Testis (tissue), 2 donors: ENCODE measurements at regions not wholly inside any gene's neighbourhood (a gene's known extent, or its start where the extent isn't known, plus 50 kb on each side); places are given as distances from the start of the nearest gene placed in this dataset.
"Not testable (repeated sequence)": the region's sequence is repeated elsewhere in the genome, so short reads cannot be mapped to it uniquely, and the experiment has no call there.

Experiments
- DNase-seq: peaks from one replicate; pipeline ENCODE4 v3.0.0-alpha.2; 2019
- H3K27ac ChIP-seq, 2 donors: fragments of 200-600 bp; sonication (generic); one replicate each; pipeline ENCODE4 v1.5.1; 2019
- H3K27me3 ChIP-seq: fragments of 200-600 bp; sonication (generic); one replicate; pipeline ENCODE4 v1.5.1; 2019
- H3K36me3 ChIP-seq: fragments of 200-600 bp; sonication (generic); one replicate; pipeline ENCODE4 v1.5.1; 2017; ENCODE audit warnings: low read depth; ENCODE audit errors: missing control alignments
- H3K4me1 ChIP-seq: fragments of 200-600 bp; sonication (generic); one replicate; pipeline ENCODE4 v1.5.1; 2019
- H3K4me3 ChIP-seq, 2 donors: fragments of 200-600 bp; sonication (generic); one replicate each; pipeline ENCODE4 v1.5.1; 2017 to 2019
- H3K9me3 ChIP-seq: fragments of 200-600 bp; sonication (generic); one replicate; pipeline ENCODE4 v1.5.1; 2017
- POLR2A ChIP-seq: fragments of 450-650 bp; IDR thresholded peaks from one replicate; pipeline ENCODE4 v1.6.1; 2017; ENCODE audit warnings: antibody characterized with exemption, mild to moderate bottlenecking, moderate library complexity
- WGBS, 2 donors: methylation state at CpG; one replicate each; pipeline ENCODE4 v1.1.5; 2018; 5-methylcytosine and 5-hydroxymethylcytosine counted together
- intact Hi-C: fragments of 100-400 bp; cut with DNase I; formaldehyde crosslinking; loops from one replicate; pipeline ENCODE4 v1.15.1; 2023; ENCODE audit warnings: low total_unique reads
- TF ChIP-seq, protein P1 (sequence below), 3 experiments: fragments of 450-650 bp in 2 of 3; fragments of 200-600 bp in 1 of 3; sonication (generic) in 1 of 3; IDR thresholded peaks; one replicate each; pipeline ENCODE4 v1.5.1; 2016 to 2019; ENCODE audit warnings: antibody characterized with exemption in 3 of 3, mild to moderate bottlenecking in 2 of 3, moderate library complexity in 1 of 3

DNA sequence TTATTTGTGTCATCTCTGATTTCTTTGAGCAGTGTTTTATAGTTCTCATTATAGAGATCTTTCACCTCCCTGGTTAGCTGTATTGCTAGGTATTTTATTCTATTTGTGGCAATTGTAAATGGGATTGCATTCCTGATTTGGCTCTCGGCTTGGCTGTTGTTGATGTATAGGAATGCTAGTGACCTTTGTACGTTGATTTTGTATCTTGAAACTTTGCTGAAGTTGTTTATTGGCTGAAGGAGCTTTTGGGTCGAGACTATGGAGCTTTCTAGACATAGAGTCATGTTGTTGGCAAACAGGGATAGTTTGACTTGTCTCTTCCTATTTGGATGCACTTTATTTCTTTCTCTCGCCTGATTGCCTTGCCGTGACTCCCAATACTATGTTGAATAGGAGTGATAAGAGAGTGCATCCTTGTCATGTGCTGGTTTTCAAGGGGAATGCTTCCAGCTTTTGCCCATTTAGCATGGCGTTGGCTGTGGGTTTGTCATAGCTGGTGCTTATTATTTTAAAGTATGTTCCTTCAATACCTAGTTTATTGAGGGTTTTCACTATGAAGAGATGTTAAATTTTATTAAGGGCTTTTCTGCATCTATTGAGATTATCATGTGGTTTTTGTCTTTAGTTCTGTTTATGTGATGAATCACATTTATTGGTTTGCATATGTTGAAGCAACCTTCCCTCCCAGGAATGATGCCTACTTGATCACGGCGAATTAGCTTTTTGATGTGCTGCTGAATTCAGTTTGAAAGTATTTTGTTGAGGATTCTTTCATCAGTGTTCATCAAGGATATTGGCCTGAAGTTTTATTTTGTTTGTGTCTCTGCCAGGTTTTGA lies 72.7 kb upstream of the BOD1L1 start:
- intact Hi-C loops, result no loop called here

DNA sequence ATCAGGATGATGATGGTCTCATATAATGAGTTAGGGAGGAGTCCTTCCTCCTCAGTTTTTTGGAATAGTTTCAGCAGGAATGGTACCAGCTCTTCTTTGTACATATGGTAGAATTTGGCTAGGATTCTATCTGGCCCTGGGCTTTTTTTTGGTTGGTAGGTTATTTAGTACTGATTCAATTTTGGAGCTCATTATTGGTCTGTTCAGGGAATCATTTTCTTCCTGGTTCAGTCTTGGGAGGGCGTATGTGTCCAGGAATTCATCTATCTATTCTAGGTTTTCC lies 73.3 kb upstream of the BOD1L1 start:
- H3K4me3 ChIP-seq, H3K4me1 ChIP-seq, H3K36me3 ChIP-seq, H3K27ac ChIP-seq, H3K27me3 ChIP-seq, DNase-seq, H3K9me3 ChIP-seq, intact Hi-C loops: not testable (repeated sequence)
- 87 to 100% methylated on average over 1 of the region's 1 CpG for WGBS, 2 donors

More for the DNA sequence above, 72.7 kb upstream of the BOD1L1 start:
- 72 to 74% methylated on average over 8 of the region's 8 CpGs for WGBS, 2 donors
- no peak overlapping the region for H3K4me3 ChIP-seq
- DNase-seq, result no peak
- no peaks in the 10 kb centered on the region for H3K9me3 ChIP-seq
- H3K36me3 ChIP-seq, result no peaks in the 10 kb centered on the region
- H3K4me1 ChIP-seq, result no peaks in the 10 kb centered on the region
- no peak for TF ChIP-seq POLR2A
- TF ChIP-seq, protein P1, sequence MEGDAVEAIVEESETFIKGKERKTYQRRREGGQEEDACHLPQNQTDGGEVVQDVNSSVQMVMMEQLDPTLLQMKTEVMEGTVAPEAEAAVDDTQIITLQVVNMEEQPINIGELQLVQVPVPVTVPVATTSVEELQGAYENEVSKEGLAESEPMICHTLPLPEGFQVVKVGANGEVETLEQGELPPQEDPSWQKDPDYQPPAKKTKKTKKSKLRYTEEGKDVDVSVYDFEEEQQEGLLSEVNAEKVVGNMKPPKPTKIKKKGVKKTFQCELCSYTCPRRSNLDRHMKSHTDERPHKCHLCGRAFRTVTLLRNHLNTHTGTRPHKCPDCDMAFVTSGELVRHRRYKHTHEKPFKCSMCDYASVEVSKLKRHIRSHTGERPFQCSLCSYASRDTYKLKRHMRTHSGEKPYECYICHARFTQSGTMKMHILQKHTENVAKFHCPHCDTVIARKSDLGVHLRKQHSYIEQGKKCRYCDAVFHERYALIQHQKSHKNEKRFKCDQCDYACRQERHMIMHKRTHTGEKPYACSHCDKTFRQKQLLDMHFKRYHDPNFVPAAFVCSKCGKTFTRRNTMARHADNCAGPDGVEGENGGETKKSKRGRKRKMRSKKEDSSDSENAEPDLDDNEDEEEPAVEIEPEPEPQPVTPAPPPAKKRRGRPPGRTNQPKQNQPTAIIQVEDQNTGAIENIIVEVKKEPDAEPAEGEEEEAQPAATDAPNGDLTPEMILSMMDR (IDR thresholded peaks at IDR 0.05), result no peak
- no peaks in the 10 kb centered on the region for H3K27me3 ChIP-seq
- H3K27ac ChIP-seq, result no peak overlapping the region

DNA sequence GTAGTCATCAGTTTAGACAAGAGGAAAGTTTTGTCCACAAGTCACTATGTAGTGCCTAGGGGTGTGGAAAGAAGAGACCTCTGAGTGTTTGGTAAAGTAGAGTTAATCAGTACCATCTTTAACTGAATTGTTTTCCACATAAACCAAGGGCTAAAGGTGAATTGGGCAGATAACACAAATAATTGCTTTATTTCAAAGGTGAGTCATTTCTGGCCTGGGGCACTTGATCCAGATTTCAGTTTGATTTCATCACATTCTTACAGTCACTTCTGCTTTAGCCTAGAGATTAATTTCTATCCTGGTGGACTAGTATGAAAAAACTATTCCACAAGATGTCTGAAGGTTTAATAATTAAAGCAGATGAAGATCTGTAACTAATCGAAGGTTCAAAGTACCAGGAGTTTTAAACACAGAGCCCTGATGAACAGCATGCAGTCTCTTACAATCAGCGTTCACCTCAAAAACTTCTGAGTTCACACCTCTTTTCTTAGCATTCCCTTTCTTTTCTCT lies 74.5 kb upstream of the BOD1L1 start:
- no peak for DNase-seq
- intact Hi-C loops, result no loop called here
- peaks cover 4% of the 10 kb centered on the region for H3K4me1 ChIP-seq
- no peak overlapping the region for H3K27ac ChIP-seq
- TF ChIP-seq POLR2A, result no peak
- TF ChIP-seq, protein P1 (IDR thresholded peaks at IDR 0.05), result no peak
- H3K36me3 ChIP-seq, result no peaks in the 10 kb centered on the region
- WGBS, 2 donors, result 89 to 93% methylated on average over 2 of the region's 2 CpGs
- H3K27me3 ChIP-seq, result no peaks in the 10 kb centered on the region
- H3K4me3 ChIP-seq, result no peak overlapping the region
- no peaks in the 10 kb centered on the region for H3K9me3 ChIP-seq

DNA sequence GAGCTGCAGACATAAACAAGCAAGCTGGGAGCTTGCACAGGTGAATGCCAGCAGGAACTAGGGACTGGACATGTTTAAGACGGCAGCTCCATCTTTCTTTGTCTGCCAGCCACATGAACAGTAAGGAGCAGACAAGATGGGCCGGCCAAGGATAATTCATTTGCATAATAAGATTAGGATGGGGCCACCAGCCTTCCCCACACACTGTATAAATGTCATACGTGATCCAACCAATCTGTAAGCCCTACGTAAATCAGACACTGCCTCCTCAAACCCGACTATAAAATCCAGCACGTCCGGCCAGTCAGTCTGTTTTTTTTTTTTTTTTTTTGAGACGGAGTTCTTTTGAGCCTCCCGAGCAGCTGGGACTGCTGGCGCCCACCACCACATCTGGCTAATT lies 75.6 kb upstream of the BOD1L1 start:
- no peak overlapping the region for H3K27ac ChIP-seq
- 61 to 81% methylated on average over 8 to 10 of the region's 10 CpGs for WGBS, 2 donors

DNA sequence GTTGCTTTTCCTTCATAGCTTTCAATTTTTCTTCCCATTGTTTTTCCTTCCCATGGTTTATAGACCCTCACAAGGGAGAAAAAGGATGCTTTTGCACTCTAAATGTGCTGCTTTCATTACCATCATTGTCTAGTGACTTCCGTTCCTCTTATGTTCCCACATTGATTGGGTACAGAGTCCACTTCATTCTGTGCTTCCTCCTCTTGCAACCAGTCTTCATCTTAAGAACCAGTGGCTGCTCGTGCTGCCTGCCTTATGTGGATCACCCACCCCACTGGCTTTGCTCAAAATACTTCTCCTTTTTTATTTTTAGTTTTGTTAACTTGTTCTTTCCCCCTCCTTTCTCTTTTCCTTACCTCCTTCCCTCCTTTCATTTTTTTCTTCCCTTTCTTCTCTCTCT lies 76.5 kb upstream of the BOD1L1 start:
- H3K27ac ChIP-seq, result no peak overlapping the region
- intact Hi-C loops, result no loop called here
- no peak for TF ChIP-seq POLR2A
- TF ChIP-seq, protein P1 (IDR thresholded peaks at IDR 0.05), result no peak
- peaks cover 4% of the 10 kb centered on the region for H3K4me1 ChIP-seq
- no peak overlapping the region for H3K4me3 ChIP-seq
- H3K36me3 ChIP-seq, result no peaks in the 10 kb centered on the region
- no peaks in the 10 kb centered on the region for H3K9me3 ChIP-seq
- no peaks in the 10 kb centered on the region for H3K27me3 ChIP-seq
- 65 to 72% methylated on average over 2 of the region's 2 CpGs for WGBS, 2 donors
- DNase-seq, result no peak

More for the DNA sequence above, 75.6 kb upstream of the BOD1L1 start:
- H3K27me3 ChIP-seq, result no peaks in the 10 kb centered on the region
- no peak for DNase-seq
- H3K9me3 ChIP-seq, result no peaks in the 10 kb centered on the region
- H3K4me3 ChIP-seq, result no peak overlapping the region
- no peaks in the 10 kb centered on the region for H3K36me3 ChIP-seq
- H3K4me1 ChIP-seq, result peaks cover 4% of the 10 kb centered on the region
- TF ChIP-seq POLR2A, result no peak
- TF ChIP-seq, protein P1 (IDR thresholded peaks at IDR 0.05), result no peak
- intact Hi-C loops, result no loop called here
